ENCODE measurements at regions not wholly inside any gene's neighbourhood (a gene's known extent, or its start where the extent isn't known, plus 50 kb on each side); places are given as distances from the start of the nearest gene placed in this dataset.

DNA sequence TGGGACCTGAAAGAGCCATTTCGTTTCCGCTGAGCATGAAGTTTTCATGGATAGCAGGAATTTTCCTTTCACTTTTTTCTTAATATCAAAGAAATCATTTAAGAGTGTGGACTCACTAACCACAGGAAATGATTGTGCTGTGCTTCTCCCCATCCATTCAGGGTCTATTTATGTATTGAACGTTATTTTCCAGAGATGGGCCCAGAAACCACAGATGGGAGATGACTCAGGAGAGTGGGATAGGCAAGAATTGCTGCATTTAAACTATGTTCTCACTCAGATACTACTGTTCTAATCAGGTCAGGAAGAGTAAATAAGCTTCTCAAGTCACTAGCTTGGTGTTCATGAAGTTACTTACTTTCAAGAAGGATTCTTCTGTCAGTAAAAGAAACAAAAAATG lies 763.8 kb downstream of the DTWD2 start:
- in situ Hi-C loops (cut with MboI; ENCODE audit: low sequenced_read_pairs, unreplicated experiment): no loop called here
- DNase-seq (ENCODE audit: low spot score): no peak
- no peak for TF ChIP-seq CTCF (IDR thresholded peaks at IDR 0.05; ENCODE audit: borderline replicate concordance, control extremely low read depth, extremely low read depth, insufficient read depth, missing control alignments)

DNA sequence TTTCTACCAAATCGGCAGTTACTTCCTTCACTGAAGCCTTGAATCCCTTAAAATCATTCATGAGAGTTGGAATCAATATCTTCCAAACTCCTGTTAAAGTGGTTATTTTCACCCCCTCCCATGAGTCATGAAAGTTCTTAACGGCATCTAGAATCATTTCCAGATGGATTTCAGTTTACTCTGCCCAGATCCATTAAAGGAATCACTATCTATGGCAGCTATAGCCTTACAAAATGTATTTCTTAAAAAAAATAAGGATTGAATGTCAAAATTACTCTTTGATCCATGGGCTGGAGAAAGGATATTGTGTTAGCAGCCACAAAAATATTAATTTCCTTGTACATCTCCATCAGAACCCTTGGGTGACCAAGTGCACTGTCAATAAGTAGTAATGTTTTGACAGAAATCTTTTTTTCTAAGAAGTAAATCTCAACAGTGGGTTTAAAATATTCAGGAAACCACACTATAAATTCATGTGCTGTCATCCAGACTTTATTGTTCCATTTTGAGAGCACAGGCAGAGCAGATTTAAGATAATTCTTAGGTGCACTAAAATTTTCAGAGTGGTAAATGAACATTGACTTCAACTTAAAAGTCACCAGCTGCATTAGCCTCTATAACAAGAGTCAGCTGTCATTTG lies 767.7 kb downstream of the DTWD2 start:
- DNase-seq (ENCODE audit: low spot score): no peak
- in situ Hi-C loops (cut with MboI; ENCODE audit: low sequenced_read_pairs, unreplicated experiment): no loop called here
- no peak for TF ChIP-seq CTCF (IDR thresholded peaks at IDR 0.05; ENCODE audit: borderline replicate concordance, control extremely low read depth, extremely low read depth, insufficient read depth, missing control alignments)

- in situ Hi-C loops (cut with MboI; ENCODE audit: low sequenced_read_pairs, unreplicated experiment): no loop called here
- TF ChIP-seq CTCF (IDR thresholded peaks at IDR 0.05; ENCODE audit: borderline replicate concordance, control extremely low read depth, extremely low read depth, insufficient read depth, missing control alignments): no peak
- DNase-seq (ENCODE audit: low spot score): no peak
These were observed 776.7 kb downstream of the DTWD2 start for GRCh38 chr5:118211606-118212005.

DNA sequence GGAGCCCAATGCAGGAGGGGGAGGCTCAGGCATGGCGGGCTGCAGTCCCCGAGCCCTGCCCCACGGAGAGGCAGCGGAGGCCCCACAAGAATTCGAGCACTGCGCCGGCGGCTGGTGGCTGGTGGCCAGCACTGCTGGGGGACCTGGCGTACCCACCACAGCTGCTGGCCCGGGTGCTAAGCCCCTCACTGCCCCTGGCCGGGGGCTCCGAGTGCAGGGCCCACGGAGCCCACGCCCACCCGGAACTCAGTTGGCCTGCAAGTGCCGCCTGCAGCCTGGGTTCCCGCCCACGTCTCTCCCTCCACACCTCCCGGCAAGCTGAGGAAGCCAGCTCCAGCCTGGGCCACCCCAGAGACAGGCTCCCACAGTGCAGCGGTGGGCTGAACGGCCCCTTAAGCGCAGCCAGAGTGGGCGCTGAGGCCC lies 780.3 kb downstream of the DTWD2 start:
- in situ Hi-C loops (cut with MboI; ENCODE audit: low sequenced_read_pairs, unreplicated experiment): no loop called here
- no peak for TF ChIP-seq CTCF (IDR thresholded peaks at IDR 0.05; ENCODE audit: borderline replicate concordance, control extremely low read depth, extremely low read depth, insufficient read depth, missing control alignments)
- DNase-seq (ENCODE audit: low spot score): no peak

DNA sequence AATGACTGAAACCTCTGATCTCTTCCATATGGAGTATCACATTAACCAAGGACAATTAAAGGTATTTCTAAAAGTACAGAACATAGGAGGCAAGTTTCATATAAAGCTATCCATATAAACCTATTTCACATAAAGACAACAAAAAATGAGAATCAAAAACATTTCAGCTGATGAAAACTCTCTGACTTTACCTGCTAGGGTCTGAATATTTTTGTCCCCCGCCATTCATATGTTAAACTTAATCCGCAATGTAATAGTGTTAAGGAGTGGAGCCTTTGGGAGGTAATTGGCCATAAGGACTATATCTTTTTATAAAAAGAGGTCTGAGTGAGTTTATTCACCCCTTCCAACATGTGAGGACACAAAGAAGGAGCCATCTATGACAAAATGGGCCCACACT lies 788.5 kb downstream of the DTWD2 start:
- no peak for DNase-seq (ENCODE audit: low spot score)
- in situ Hi-C loops (cut with MboI; ENCODE audit: low sequenced_read_pairs, unreplicated experiment): no loop called here
- no peak for TF ChIP-seq CTCF (IDR thresholded peaks at IDR 0.05; ENCODE audit: borderline replicate concordance, control extremely low read depth, extremely low read depth, insufficient read depth, missing control alignments)

DNA sequence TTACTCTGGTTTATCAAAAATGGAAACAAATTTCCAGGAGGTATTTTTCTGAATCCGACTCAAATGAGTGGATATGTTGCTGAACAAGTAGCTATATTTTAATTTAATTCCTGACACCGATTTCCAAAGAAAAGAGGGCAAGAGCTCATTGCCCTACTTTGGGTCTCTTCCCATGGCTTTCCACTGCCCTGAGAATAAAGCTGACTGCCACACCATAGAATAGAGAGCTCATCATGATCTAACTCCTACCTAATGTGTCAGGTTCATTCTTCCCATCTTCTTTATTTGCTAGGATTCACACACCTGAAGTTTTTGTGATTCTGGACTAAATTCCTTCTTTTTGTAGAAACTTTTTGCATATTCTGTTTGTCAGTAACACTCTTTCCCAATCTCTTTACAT lies 792.1 kb downstream of the DTWD2 start:
- in situ Hi-C loops (cut with MboI; ENCODE audit: low sequenced_read_pairs, unreplicated experiment): no loop called here
- no peak for DNase-seq (ENCODE audit: low spot score)
- no peak for TF ChIP-seq CTCF (IDR thresholded peaks at IDR 0.05; ENCODE audit: borderline replicate concordance, control extremely low read depth, extremely low read depth, insufficient read depth, missing control alignments)
